Endometrial microvascular endothelial cells (primary cell): ENCODE measurements at regions not wholly inside any gene's neighbourhood (a gene's known extent, or its start where the extent isn't known, plus 50 kb on each side); places are given as distances from the start of the nearest gene placed in this dataset.
"Not testable (repeated sequence)": the region's sequence is repeated elsewhere in the genome, so short reads cannot be mapped to it uniquely, and the experiment has no call there.

Experiments
- in situ Hi-C: cut with HindIII; loops from 2 replicates; pipeline ENCODE4 v1.10.0; 2017; ENCODE audit warnings: low sequenced_read_pairs, low pct_unique_long_range_greater_than_20kb; ENCODE audit errors: inconsistent ontology term

DNA sequence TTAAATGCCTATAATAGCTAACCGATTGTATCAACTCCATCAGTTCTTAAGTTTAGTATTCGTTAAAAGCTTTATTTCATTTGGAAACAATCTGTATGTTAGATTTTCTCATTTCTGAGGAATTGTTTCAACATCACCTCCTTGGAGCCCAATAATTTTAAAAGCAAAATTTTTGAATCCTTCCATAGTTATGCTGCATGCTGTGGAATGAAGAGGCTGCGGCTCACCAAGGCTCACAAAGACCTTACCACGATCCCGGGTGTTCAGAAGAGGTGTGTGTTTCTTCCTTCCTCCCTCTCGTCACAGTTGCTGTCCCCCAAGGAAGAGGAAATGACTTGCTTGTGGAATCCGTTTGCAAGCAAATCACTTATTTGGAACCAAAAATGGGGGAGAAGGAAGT, 143.8 kb downstream of the FGF1 start:
- in situ Hi-C loops: loop anchor here (10.0 kb wide), 2 partner anchors 117 to 177 kb away; no protein-coding TSS in a partner anchor

DNA sequence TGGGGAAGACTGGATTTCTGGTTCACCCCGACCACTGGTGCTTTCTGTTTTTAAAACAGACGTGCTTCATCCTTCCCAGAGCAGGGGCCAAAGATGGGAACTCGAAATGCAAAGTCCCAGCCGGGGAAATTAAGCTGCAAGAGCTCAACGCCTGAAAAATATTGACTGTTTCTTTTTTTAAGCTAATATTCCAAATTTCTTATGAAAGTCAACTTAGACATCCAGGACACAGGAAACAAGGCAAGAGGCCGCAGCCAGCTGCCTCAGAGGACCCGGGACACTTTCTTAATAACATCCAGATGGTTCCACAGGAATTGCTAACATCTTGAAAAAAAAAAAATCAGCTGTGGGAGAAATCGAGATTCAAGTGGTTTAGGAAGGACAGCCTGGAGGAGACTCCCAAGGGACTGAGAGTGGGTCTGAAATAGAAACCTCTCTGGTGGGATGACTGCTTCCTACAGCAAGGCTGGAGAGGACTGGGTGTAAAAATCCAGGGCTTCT, 144.9 kb downstream of the FGF1 start:
- in situ Hi-C loops: loop anchor here (10.0 kb wide), 2 partner anchors 116 to 176 kb away; no protein-coding TSS in a partner anchor

DNA sequence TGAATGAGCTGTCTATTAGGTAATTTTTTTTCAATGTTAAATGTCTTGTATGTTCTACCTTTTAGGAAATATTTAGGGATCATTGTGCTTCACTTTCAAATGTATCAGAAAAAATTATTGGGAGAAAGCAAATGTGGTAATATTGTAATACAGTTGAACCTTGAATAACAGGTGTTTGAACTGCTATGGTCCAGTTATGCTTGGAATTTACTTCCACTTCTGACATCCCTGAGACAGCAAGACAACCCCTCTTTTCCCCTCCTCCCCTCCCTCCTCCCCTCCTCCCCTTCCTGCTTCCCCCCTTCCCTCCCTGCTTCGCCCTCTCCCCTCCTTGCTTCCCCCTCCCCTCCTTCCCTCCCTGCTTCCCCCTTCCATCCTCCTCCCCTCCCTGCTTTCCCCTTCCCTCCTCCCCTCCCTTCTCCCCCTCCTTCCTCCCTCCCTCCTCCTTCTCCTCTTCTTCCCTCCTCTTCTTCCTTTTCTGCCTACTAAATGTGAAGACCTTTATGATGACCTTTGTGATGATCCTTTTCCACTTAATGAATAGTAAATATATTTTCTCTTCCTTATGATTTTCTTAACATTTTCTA, 146.6 kb downstream of the FGF1 start:
- in situ Hi-C loops: no loop called here

DNA sequence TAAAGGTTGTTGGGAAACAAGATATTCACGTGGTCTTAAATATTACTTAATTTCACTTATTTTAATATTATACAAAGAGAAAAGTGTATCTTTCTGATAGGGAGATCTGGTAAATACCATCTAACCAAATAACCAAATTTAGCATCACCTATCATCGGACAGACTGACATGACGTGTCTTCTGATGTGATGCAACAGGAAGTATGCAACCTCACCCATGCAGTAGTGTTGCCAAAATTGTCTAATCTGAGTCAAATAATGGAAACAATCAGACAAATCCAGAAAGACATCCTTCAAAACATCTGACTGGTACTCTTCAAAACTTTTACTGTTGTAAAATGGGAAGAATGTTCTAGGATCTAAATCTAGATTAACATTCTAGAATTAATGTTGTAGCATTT, 148.0 kb downstream of the FGF1 start:
- in situ Hi-C loops: no loop called here

DNA sequence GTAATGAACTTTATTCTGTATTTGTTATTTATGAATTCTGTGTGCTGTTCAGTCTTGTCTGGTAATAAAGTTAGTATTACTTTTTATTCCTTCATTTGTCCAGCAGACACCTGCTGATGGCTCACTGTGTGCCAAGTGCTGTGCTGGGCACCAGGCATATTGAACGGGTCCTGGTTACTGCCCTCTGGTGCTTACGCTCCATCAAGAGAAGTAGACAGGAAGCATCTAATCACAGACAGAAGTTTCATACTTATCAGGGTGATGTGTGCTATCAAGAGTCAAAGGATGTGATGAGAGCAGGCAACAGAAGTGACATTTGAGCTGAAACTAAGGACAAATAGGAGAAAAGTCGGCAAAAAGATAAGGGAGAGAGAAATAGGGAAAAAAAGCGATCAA, 153.1 kb downstream of the FGF1 start:
- in situ Hi-C loops: no loop called here

DNA sequence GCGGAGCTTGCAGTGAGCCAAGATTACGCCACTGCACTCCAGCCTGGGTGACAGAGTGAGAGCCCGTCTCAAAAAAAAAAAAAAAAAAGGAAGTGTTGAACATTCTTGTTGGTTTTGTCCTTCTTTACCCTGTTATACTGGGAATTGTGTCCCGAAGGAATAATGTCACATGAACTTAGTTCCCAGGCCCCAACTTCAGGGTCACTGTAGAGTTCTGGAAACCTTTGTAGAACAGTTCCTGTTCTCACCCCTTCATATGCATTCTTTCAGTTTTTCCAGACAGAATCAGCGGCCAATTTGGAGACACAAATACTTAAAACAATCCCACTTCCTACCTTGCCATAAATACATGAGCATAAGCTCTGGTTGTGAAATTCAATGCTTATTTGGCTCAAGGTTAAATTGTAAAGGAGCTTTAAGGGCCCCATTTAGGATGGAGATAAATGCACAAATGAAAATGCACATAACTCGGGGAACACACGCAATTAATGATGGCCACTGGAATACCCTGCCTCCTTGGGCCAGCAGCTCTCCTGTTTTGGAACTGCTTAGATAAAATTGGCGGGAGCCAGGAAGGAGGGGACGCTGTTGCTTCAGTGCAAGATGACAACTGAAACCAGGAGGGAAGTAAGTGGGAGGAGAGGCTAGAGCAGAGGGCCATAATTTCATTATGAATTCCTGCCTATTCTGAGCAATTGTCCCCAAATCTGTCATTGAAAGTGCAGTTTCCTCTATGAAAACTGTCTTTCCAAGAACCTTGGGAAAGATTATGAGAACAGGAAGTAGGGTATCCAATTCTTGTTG, 153.7 kb downstream of the FGF1 start:
- in situ Hi-C loops: no loop called here

DNA sequence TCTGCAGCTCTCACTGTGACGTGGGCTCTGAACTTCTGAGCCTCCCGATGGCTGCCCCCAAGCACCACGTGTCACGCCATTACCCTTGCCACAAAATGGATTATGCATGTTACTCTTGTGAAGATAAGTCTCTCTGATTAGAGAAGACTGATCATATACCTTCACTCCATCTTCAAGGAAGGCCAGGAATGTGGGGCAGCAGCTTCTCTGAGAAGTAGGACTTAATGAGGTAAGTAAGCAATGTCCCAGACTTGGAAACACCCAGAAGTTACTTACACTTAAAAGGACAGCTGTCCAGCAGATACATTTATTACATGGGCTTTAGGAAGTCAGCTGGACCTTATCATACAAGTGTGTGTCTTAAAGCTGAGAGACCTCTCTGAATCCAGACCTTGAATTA, 155.0 kb downstream of the FGF1 start:
- in situ Hi-C loops: no loop called here

DNA sequence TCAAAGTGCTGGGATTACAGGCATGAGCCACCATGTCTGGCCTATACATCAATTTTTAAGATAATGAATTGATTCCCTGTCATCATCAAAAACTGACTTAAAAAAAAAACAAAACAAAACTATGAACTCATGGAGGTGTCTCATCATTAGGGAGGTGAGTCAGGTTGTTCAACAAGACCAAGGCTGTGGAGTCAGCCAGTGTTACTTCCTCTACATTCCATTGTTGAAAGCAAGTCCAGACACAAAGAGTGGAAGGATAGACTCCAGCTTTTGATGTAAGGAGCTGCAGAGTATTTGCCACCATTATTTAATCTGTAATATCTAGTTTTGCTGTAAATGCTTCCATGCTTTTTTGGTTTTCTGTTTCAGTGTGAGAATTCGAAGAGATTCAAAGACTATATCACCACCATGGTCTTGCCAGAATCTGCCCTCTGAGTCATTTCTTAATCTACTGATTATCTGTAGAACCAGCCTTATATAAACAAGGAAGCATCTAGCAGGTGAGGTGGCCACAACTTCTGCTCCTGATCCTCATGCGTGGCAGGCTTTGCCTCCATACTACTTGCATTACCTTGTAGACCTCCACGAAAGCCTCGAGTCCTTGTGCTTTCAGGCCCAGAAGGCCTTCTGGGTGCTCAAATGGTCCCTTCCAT, 156.1 kb downstream of the FGF1 start:
- in situ Hi-C loops: no loop called here

DNA sequence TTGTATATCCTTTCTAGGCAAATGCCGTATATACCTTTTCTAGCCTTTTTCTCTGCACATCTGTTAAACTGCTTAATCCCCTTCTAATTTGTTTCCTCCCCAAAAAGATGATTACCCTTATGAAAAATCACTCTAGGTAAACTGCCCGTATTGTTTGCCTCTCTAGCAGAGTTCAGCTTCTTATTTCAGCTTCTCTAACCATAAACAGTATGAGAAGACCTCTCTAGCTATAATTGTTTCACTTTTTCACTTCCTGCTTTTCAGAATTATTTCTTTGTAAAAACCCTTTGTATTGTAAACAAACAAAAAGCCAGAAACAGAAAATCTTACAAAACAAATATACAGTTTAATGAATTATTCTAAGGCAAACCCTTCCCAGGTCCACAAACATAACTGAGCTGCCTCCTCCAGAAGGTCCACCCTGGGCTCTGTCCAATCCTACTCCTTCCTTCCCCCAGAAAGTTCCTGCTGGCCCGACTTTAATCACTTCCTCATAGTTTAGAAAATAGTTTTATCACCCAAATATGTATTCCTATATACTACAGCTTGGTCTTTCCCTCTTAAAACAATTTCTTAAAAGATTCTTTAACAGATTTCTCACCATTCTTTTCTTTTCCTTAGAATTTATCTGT, 158.1 kb downstream of the FGF1 start:
- in situ Hi-C loops: no loop called here

DNA sequence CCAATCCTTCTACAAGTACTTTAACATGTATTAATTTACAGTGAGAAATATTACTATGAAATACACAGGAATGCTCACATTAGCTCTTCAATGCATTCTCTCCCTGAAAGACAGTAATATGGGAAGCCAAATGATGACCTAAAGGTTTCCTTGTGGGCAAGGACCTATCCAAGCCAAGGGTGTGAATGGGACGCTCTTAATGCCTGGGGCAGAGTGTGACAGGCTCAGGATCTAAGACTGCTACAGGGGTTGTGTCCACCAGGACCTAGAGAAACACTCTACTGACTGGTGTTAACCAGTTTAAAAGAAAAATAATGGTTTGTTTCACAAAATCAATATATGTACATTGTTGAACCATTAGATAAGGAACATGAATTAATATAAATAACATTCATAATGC, 158.7 kb downstream of the FGF1 start:
- in situ Hi-C loops: no loop called here

DNA sequence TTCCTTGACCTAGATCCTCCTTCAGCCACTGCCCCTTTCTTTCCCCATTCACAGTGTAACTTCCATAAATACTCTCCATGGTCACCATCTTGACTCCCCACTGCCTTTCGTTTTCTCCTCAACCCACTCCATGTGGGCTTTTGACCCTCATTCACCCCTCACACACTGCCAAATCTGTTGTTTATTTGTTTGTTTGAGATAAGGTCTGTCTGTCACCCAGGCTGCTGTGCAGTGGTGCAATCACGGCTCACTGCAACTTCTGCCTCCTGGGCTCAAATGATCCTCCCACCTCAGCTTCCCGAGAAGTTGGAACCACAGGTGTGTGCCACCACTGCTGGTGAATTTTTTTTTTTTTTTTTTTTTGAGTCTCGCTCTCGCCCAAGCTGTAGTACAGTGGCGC, 162.9 kb downstream of the FGF1 start:
- in situ Hi-C loops: no loop called here

DNA sequence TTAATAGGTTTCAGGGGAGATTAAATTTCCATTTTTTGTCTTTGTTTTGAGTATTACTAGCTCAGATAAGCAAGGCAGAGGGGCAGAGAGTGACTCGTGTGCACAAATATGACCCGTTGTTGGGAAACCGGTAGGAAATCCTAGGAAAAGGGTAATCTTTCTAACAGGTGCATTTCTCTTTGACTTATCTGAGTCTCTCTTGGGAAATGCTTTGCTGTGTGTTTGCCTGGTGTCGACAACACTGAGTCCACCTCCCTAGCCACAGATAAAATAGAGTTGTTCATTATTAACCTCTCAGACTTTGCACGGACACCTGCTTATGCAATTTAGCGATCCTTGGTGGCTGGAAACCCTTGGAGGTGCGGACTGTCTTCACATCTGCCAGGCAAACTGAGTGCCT, 164.2 kb downstream of the FGF1 start:
- in situ Hi-C loops: no loop called here

DNA sequence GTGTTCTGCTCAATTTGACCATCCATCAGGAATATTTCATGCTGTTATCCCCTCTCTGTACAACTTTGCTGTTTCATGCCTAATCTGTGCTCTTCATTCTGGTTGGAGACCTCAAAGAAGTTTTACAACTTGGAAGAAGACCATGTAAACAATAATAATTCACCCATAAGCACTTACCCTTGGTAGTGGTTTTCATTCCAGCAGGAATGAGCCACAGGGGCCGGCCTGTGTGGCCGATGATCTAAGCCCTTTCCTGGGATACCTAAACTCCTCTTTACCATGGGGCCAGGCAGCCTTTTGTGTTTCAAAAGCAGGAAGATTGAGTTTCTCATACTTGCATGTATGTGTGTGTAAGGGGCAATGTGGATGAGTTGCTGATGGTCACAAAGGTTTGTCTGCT, 165.0 kb downstream of the FGF1 start:
- in situ Hi-C loops: no loop called here

DNA sequence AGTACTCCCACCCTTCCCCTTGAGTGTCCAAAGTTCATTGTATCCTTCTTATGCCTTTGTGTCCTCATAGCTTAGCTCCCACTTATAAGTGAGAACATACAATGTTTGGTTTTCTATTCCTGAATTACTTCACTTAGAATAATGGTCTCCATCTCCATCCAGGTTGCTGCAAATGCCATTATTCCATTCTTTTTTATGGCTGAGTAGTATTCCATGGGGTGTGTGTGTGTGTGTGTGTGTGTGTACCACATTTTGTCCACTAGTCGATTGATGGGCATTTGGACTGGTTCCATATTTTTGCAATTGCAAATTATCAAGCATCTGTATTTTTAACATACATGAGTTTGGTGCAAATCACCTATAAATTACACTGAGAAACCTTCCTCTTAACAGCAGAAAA, 166.0 kb downstream of the FGF1 start:
- in situ Hi-C loops: not testable (repeated sequence)

DNA sequence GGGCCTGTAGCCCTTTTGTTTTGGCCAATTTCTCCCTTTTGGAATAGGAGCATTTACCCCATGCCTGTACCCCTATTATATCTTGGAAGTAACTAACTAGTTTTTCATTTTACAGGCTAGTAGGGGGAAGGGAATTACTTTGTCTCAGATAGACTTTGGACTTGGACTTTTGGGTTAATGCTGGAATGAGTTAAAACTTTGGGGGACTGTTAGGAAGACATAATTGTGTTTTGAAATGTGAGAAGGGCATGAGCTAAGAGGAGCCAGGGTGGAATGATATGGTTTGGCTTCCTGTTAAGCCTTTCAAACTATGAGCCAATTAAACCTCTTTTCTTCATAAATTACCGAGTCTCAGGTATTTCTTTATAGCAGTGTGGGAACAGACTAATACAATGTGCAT, 168.1 kb downstream of the FGF1 start:
- in situ Hi-C loops: no loop called here

DNA sequence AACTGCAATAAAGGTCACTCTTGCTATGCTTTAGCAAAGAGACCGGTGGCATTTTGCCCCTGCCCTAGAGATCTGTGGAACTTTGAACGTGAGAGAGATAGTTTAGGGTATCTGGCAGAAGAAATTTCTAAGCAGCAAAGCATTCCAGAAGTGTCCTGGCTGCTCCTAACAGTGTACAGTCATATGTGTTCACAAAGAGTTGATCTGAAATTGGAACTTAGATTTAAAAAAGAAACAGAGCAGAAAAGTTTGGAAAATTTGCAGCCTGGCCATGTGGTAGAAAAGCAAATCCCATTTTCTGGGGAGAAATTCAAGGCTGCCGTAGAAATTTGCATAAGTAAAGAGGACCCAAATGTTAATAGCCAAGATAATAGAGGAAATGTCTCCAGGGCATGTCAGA, 169.2 kb downstream of the FGF1 start:
- in situ Hi-C loops: no loop called here

DNA sequence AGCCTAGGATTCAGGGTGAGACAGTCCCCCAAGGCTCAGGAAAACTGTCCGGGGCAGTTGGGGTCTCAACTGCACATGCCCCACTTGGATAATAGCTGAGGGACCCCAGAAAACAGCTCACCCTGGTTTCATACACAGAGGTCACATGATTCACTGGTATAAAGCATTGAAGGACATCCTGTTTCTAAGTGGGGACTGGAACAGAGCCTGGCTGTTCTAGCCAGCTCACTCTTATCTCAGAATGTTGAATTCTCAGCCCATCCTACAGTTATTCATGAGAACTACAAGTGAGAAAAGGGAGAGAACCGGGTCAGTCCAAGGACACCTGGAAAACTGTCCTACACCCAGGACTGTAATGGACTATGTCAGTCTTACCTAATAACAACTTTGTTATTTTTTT, 170.9 kb downstream of the FGF1 start:
- in situ Hi-C loops: no loop called here

DNA sequence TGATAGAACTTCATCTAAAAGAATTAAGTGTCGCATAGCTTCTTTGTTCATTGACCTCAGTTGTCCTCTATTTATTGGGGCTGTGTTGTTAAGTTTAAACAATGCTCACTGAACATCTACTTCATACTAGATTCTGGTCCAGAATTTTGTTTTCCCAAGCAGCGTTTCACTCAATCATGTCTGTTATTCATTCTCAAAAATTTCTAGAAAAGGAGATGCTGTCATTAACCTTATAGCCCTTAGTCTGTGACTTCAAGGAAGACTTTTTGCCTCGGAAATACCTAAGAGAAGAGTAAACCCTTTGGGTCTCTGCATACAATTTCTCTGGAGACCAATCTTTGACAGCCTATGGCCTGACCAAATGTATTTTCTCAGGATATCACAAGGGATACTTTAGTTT, 171.7 kb downstream of the FGF1 start:
- in situ Hi-C loops: no loop called here
